HepG2 (cell line): ENCODE measurements at regions not wholly inside any gene's neighbourhood (a gene's known extent, or its start where the extent isn't known, plus 50 kb on each side); places are given as distances from the start of the nearest gene placed in this dataset.
"Not testable (repeated sequence)": the region's sequence is repeated elsewhere in the genome, so short reads cannot be mapped to it uniquely, and the experiment has no call there.

ENCODE experiments used
- ATAC-seq: fragments of 200-7000 bp; cut with Tn5 transposase; 3 replicates; pipeline ENCODE4 v1.9.1; 2020; ENCODE audit warnings: mild to moderate bottlenecking, moderate library complexity
- BruUV-seq: library from RNA; stranded (reverse); fragments of 400-500 nt; replicated peaks from 2 replicates; lab custom pipeline; 2021; lab: Mats Ljungman, UMichigan
- CTCF ChIA-PET: fragments of 300-600 bp; formaldehyde crosslinking; extraction: SDS; loops from one replicate; lab custom pipeline; 2021; ENCODE audit warnings: low total read pairs, inconsistent platforms, low intra/inter-chr PET ratio; lab: Yijun Ruan, JAX
- POLR2A ChIA-PET: fragments of 350-600 bp; sonication (Branson Sonifier 250); formaldehyde crosslinking; loops from one replicate; lab custom pipeline; 2020; ENCODE audit warnings: antibody characterized with exemption, inconsistent platforms; lab: Yijun Ruan, JAX
- DNase-seq: peaks from one replicate; pipeline ENCODE4 v3.0.0-alpha.2; 2015; ENCODE audit warnings: low spot score
- FAIRE-seq: peaks from 3 replicates; lab custom pipeline; 2011; peaks lifted over from hg19 to GRCh38; lab: Jason Lieb, UNC
- H2AFZ ChIP-seq: one replicate; pipeline ENCODE4 v1.6.1; 2011; ENCODE audit warnings: low read length, inconsistent platforms
- H3K27ac ChIP-seq: fragments of 300-600 bp; 3 replicates; pipeline ENCODE4 v1.8.0; 2011; ENCODE audit warnings: mixed run types, mild to moderate bottlenecking, mixed read lengths, low read length, inconsistent platforms; ENCODE audit not compliant: insufficient read depth; ENCODE audit errors: extremely low read length
- H3K27me3 ChIP-seq, 2 experiments: fragments of 200-600 bp in 1 of 2; 2 replicates in 1 of 2; 3 replicates in 1 of 2; pipeline versions ENCODE4 v1.6.0 to v1.8.0; 2011; ENCODE audit warnings: low read length in 2 of 2, mild to moderate bottlenecking in 2 of 2, moderate library complexity in 2 of 2, inconsistent platforms in 1 of 2; ENCODE audit not compliant: insufficient read depth in 2 of 2, control insufficient read depth in 1 of 2
- H3K36me3 ChIP-seq, 2 experiments: fragments of 200-600 bp in 1 of 2; replicated peaks in 1 of 2; 2 replicates in 1 of 2; 3 replicates in 1 of 2; pipeline versions ENCODE4 v1.5.1 to v1.8.0; 2011; ENCODE audit warnings: low read length in 2 of 2, inconsistent platforms in 1 of 2; ENCODE audit not compliant: insufficient read depth in 2 of 2, control insufficient read depth in 1 of 2
- H3K4me1 ChIP-seq: 2 replicates; pipeline ENCODE4 v1.5.1; 2012; ENCODE audit warnings: low read length, inconsistent platforms; ENCODE audit not compliant: insufficient read depth
- H3K4me2 ChIP-seq: 2 replicates; pipeline ENCODE4 v1.6.0; 2011; ENCODE audit warnings: low read depth, low read length, inconsistent platforms
- H3K4me3 ChIP-seq, 3 experiments: fragments of 200-600 bp in 1 of 3; sonication (generic), shearing (Covaris generic) in 1 of 3; replicated peaks in 1 of 3; 2 replicates each; pipeline ENCODE4 v1.5.1; 2011 to 2016; ENCODE audit warnings: low read length in 3 of 3, inconsistent platforms in 2 of 3, low read depth in 2 of 3, mild to moderate bottlenecking in 2 of 3, control low read depth in 1 of 3, mixed read lengths in 1 of 3; ENCODE audit not compliant: insufficient read depth in 1 of 3
- H3K79me2 ChIP-seq: one replicate; pipeline ENCODE4 v1.6.1; 2011; ENCODE audit warnings: low read length, inconsistent platforms; ENCODE audit not compliant: insufficient read depth
- H3K9ac ChIP-seq: 2 replicates; pipeline ENCODE4 v1.6.0; 2011; ENCODE audit warnings: mild to moderate bottlenecking, low read depth, low read length, inconsistent platforms; ENCODE audit not compliant: insufficient read depth
- H3K9me3 ChIP-seq: 2 replicates; pipeline ENCODE4 v1.5.1; 2012; ENCODE audit warnings: mild to moderate bottlenecking, low read length
- H4K20me1 ChIP-seq: 2 replicates; pipeline ENCODE4 v1.6.0; 2011; ENCODE audit warnings: inconsistent platforms, mild to moderate bottlenecking, low read length, moderate library complexity; ENCODE audit not compliant: insufficient read depth
- BRF2 ChIP-seq: sonication (generic); formaldehyde crosslinking; IDR thresholded peaks from 2 replicates; pipeline ENCODE4 v1.8.1; 2022; ENCODE audit warnings: mild to moderate bottlenecking, missing genetic modification reagents
- HNF4A ChIP-seq: sonication (generic); formaldehyde crosslinking; IDR thresholded peaks from 2 replicates; pipeline ENCODE4 v1.4.0; 2020; ENCODE audit warnings: missing genetic modification reagents
- NR2F6 ChIP-seq, 2 experiments: IDR thresholded peaks; 2 replicates each; pipeline ENCODE4 v1.6.1; 2016; ENCODE audit warnings: antibody characterized with exemption in 1 of 2, mild to moderate bottlenecking in 1 of 2
- PCBP2 ChIP-seq: fragments of 200-400 bp; formaldehyde crosslinking; optimal IDR thresholded peaks from 2 replicates; pipeline ENCODE3; 2018; ENCODE audit warnings: low read length, low read depth; ENCODE audit not compliant: poor library complexity, severe bottlenecking
- RAD51 ChIP-seq: fragments of 450-650 bp; IDR thresholded peaks from 2 replicates; pipeline ENCODE4 v1.6.1; 2016; ENCODE audit warnings: borderline replicate concordance
- ZBTB34 ChIP-seq: sonication (generic); formaldehyde crosslinking; IDR thresholded peaks from 2 replicates; pipeline ENCODE4 v1.8.0; 2022; ENCODE audit warnings: mild to moderate bottlenecking, missing genetic modification reagents
- ZMYM3 ChIP-seq: sonication (generic); formaldehyde crosslinking; IDR thresholded peaks from 2 replicates; pipeline ENCODE4 v1.5.1; 2020; ENCODE audit warnings: mild to moderate bottlenecking, missing genetic modification reagents
- ZNF770 ChIP-seq: sonication (generic); formaldehyde crosslinking; IDR thresholded peaks from 2 replicates; pipeline ENCODE4 v1.5.0; 2020; ENCODE audit warnings: mild to moderate bottlenecking, missing genetic modification reagents
- WGBS: methylation state at CpG from one replicate; pipeline ENCODE4 v1.1.6; 2017; ENCODE audit warnings: low lambda C conversion rate; 5-methylcytosine and 5-hydroxymethylcytosine counted together
- in situ Hi-C: cut with HindIII; loops from 2 replicates; pipeline ENCODE4 v1.10.0; 2017; ENCODE audit warnings: low pct_unique_long_range_greater_than_20kb; ENCODE audit not compliant: extremely low pct_ligation_motif_present
- intact Hi-C: fragments of 100-400 bp; cut with micrococcal nuclease; formaldehyde crosslinking; loops from one replicate; pipeline ENCODE4 v1.10.0; 2022; ENCODE audit not compliant: unreplicated experiment
- TF ChIP-seq, protein P1 (sequence below): IDR thresholded peaks from 2 replicates; pipeline ENCODE4 v1.6.1; 2016; ENCODE audit warnings: low read depth, missing genetic modification reagents, missing compliant biosample characterization

DNA sequence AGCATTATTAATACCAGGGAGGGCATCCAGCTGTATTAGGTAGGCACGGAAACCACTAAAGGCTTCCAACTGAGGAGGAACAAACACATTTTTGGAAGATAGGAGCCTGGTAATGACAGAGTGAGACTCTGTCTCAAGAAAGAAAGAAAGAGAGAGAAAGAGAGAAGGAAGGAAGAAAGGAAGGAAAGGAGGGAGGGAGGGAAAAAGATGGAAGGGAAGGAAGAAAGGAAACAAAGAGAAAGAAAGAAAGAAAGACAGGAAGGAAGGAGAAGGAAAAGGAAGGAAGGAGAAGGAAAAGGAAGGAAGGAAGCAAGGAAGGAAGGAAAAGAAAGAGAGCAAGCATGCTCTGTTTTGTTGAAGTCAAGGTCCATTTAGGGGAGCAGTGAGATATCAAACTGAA is 103.8 kb upstream of the RFX8 start (continued):
- no peak for TF ChIP-seq BRF2
- TF ChIP-seq, protein P1, sequence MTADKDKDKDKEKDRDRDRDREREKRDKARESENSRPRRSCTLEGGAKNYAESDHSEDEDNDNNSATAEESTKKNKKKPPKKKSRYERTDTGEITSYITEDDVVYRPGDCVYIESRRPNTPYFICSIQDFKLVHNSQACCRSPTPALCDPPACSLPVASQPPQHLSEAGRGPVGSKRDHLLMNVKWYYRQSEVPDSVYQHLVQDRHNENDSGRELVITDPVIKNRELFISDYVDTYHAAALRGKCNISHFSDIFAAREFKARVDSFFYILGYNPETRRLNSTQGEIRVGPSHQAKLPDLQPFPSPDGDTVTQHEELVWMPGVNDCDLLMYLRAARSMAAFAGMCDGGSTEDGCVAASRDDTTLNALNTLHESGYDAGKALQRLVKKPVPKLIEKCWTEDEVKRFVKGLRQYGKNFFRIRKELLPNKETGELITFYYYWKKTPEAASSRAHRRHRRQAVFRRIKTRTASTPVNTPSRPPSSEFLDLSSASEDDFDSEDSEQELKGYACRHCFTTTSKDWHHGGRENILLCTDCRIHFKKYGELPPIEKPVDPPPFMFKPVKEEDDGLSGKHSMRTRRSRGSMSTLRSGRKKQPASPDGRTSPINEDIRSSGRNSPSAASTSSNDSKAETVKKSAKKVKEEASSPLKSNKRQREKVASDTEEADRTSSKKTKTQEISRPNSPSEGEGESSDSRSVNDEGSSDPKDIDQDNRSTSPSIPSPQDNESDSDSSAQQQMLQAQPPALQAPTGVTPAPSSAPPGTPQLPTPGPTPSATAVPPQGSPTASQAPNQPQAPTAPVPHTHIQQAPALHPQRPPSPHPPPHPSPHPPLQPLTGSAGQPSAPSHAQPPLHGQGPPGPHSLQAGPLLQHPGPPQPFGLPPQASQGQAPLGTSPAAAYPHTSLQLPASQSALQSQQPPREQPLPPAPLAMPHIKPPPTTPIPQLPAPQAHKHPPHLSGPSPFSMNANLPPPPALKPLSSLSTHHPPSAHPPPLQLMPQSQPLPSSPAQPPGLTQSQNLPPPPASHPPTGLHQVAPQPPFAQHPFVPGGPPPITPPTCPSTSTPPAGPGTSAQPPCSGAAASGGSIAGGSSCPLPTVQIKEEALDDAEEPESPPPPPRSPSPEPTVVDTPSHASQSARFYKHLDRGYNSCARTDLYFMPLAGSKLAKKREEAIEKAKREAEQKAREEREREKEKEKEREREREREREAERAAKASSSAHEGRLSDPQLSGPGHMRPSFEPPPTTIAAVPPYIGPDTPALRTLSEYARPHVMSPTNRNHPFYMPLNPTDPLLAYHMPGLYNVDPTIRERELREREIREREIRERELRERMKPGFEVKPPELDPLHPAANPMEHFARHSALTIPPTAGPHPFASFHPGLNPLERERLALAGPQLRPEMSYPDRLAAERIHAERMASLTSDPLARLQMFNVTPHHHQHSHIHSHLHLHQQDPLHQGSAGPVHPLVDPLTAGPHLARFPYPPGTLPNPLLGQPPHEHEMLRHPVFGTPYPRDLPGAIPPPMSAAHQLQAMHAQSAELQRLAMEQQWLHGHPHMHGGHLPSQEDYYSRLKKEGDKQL, result no peak

DNA sequence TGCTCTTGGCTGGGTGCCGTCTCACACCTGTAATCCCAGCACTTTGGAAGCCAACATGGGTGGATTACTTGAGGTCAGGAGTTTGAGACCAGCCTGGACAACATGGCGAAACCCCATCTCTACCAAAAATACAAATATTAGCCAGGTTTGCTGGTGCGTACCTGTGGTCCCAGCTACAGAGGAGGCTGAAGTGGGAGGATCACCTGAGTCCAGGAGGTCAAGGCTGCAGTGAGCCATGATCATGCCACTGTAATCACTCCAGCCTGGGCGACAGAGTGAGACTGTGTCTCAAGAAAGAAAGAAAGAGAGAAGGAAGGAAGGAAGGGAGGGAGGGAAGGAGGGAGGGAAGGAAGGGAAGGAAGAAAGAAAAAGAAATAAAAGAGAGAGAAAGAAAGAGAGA is 103.2 kb upstream of the RFX8 start:
- ATAC-seq; intact Hi-C loops; H3K27me3 ChIP-seq; H3K27ac ChIP-seq; H3K36me3 ChIP-seq; H3K79me2 ChIP-seq; H3K4me2 ChIP-seq; DNase-seq; BruUV-seq; H4K20me1 ChIP-seq; H3K9me3 ChIP-seq; FAIRE-seq; H3K4me3 ChIP-seq; CTCF ChIA-PET; H2AFZ ChIP-seq; H3K9ac ChIP-seq; POLR2A ChIA-PET; in situ Hi-C loops; TF ChIP-seq NR2F6 (IDR thresholded peaks at IDR 0.05): not testable (repeated sequence)
- 52% methylated on average over 4 of the region's 4 CpGs for WGBS
- TF ChIP-seq RAD51 (0 out of 2 replicates have a peak, but pooled peaks have one; percentile 24), NR2F6 (CRISPR knock-in tag; IDR thresholded peaks at IDR 0.05) (peak; percentile 24; the same call in 1 of the 2 replicates), HNF4A (CRISPR knock-in tag) (peak; percentile 10; the same call in 1 of the 2 replicates), PCBP2 (peak; percentile 21), ZBTB34 (CRISPR knock-in tag) (0 out of 2 replicates have a peak, but pooled peaks have one; percentile 30), ZMYM3 (CRISPR knock-in tag) (0 out of 2 replicates have a peak, but pooled peaks have one; percentile 19), ZNF770 (CRISPR knock-in tag) (peak; percentile 91)
- peaks cover 42% of the 10 kb centered on the region for H3K4me1 ChIP-seq
